ENCODE measurements at regions not wholly inside any gene's neighbourhood (a gene's known extent, or its start where the extent isn't known, plus 50 kb on each side); places are given as distances from the start of the nearest gene placed in this dataset.
A peak's percentile ranks its signal among the peaks of the same experiment; 100 is the strongest.

GRCh38 chr18:60965856-60966255 lies 367.4 kb upstream of the CDH20 start:
- Histone ChIP-seq H3K4me3 (replicated peaks in 1 of 4; ENCODE audit: control extremely low read depth in 1 of 4, insufficient read depth in 1 of 4, low read depth in 3 of 4, low read length in 4 of 4) (no peak overlapping the region), H3K4me2 (ENCODE audit: extremely low read depth, insufficient read depth, low read length) (no peak overlapping the region), H3K27ac (ENCODE audit: insufficient read depth, low read length) (no peak overlapping the region), H3K4me1 (ENCODE audit: control insufficient read depth, extremely low read depth, insufficient read depth, low read length) (no peaks in the 10 kb centered on the region), H3K9me3 (ENCODE audit: control insufficient read depth, insufficient read depth, low read depth, low read length) (no peaks in the 10 kb centered on the region), H3K79me2 (ENCODE audit: control insufficient read depth, insufficient read depth, low read length) (no peaks in the 10 kb centered on the region), H2AFZ (ENCODE audit: low read length) (no peak overlapping the region), H3K27me3 (ENCODE audit: control insufficient read depth, insufficient read depth, low read length) (no peaks in the 10 kb centered on the region), H3K9ac (ENCODE audit: insufficient read depth, low read length) (no peak overlapping the region), H3K36me3 (ENCODE audit: control insufficient read depth, insufficient read depth, low read length) (no peaks in the 10 kb centered on the region), H4K20me1 (ENCODE audit: control insufficient read depth, extremely low read depth, insufficient read depth, low read length) (no peaks in the 10 kb centered on the region)
- no peak for DNase-seq (ENCODE audit: low read depth in 2 of 2)
- no peak for TF ChIP-seq EZH2 (IDR thresholded peaks at IDR 0.05; ENCODE audit: low read length, missing control alignments)
- TF ChIP-seq CTCF (conservative IDR thresholded peaks at IDR 0.05 in 1 of 2, IDR thresholded peaks at IDR 0.05 in 1 of 2; ENCODE audit: low read depth in 1 of 2, low read length in 2 of 2), result no peak

GRCh38 chr18:60966876-60967275 lies 366.4 kb upstream of the CDH20 start:
- DNase-seq (ENCODE audit: low read depth in 2 of 2), result peak in 1 of 2 donors; percentile 61
- Histone ChIP-seq H3K36me3 (ENCODE audit: control insufficient read depth, insufficient read depth, low read length) (no peaks in the 10 kb centered on the region), H2AFZ (ENCODE audit: low read length) (no peak overlapping the region), H3K9ac (ENCODE audit: insufficient read depth, low read length) (no peak overlapping the region), H3K4me1 (ENCODE audit: control insufficient read depth, extremely low read depth, insufficient read depth, low read length) (no peaks in the 10 kb centered on the region), H3K27me3 (ENCODE audit: control insufficient read depth, insufficient read depth, low read length) (no peaks in the 10 kb centered on the region), H3K9me3 (ENCODE audit: control insufficient read depth, insufficient read depth, low read depth, low read length) (no peaks in the 10 kb centered on the region), H3K79me2 (ENCODE audit: control insufficient read depth, insufficient read depth, low read length) (no peaks in the 10 kb centered on the region), H4K20me1 (ENCODE audit: control insufficient read depth, extremely low read depth, insufficient read depth, low read length) (no peaks in the 10 kb centered on the region), H3K4me2 (ENCODE audit: extremely low read depth, insufficient read depth, low read length) (no peak overlapping the region), H3K4me3 (replicated peaks in 1 of 4; ENCODE audit: control extremely low read depth in 1 of 4, insufficient read depth in 1 of 4, low read depth in 3 of 4, low read length in 4 of 4) (no peak overlapping the region), H3K27ac (ENCODE audit: insufficient read depth, low read length) (no peak overlapping the region)
- no peak for TF ChIP-seq CTCF (conservative IDR thresholded peaks at IDR 0.05 in 1 of 2, IDR thresholded peaks at IDR 0.05 in 1 of 2; ENCODE audit: low read depth in 1 of 2, low read length in 2 of 2)
- no peak for TF ChIP-seq EZH2 (IDR thresholded peaks at IDR 0.05; ENCODE audit: low read length, missing control alignments)

GRCh38 chr18:60975420-60975819 lies 357.8 kb upstream of the CDH20 start:
- H3K27me3 ChIP-seq (ENCODE audit: control insufficient read depth, insufficient read depth, low read length), result no peaks in the 10 kb centered on the region
- H3K9ac ChIP-seq (ENCODE audit: insufficient read depth, low read length), result no peak overlapping the region
- no peaks in the 10 kb centered on the region for H3K36me3 ChIP-seq (ENCODE audit: control insufficient read depth, insufficient read depth, low read length)
- H3K27ac ChIP-seq (ENCODE audit: insufficient read depth, low read length), result no peak overlapping the region
- no peak overlapping the region for H3K4me3 ChIP-seq (replicated peaks in 1 of 4; ENCODE audit: control extremely low read depth in 1 of 4, insufficient read depth in 1 of 4, low read depth in 3 of 4, low read length in 4 of 4)
- H3K9me3 ChIP-seq (ENCODE audit: control insufficient read depth, insufficient read depth, low read depth, low read length), result no peaks in the 10 kb centered on the region
- no peak overlapping the region for H2AFZ ChIP-seq (ENCODE audit: low read length)
- no peaks in the 10 kb centered on the region for H3K4me1 ChIP-seq (ENCODE audit: control insufficient read depth, extremely low read depth, insufficient read depth, low read length)
- TF ChIP-seq EZH2 (IDR thresholded peaks at IDR 0.05; ENCODE audit: low read length, missing control alignments) (no peak), CTCF (conservative IDR thresholded peaks at IDR 0.05 in 1 of 2, IDR thresholded peaks at IDR 0.05 in 1 of 2; ENCODE audit: low read depth in 1 of 2, low read length in 2 of 2) (no peak)
- no peaks in the 10 kb centered on the region for H4K20me1 ChIP-seq (ENCODE audit: control insufficient read depth, extremely low read depth, insufficient read depth, low read length)
- H3K4me2 ChIP-seq (ENCODE audit: extremely low read depth, insufficient read depth, low read length), result no peak overlapping the region
- H3K79me2 ChIP-seq (ENCODE audit: control insufficient read depth, insufficient read depth, low read length), result no peaks in the 10 kb centered on the region
- DNase-seq (ENCODE audit: low read depth in 2 of 2), result no peak

All from fibroblast of lung (primary cell).